ENCODE measurements at regions not wholly inside any gene's neighbourhood (a gene's known extent, or its start where the extent isn't known, plus 50 kb on each side); places are given as distances from the start of the nearest gene placed in this dataset.

DNA sequence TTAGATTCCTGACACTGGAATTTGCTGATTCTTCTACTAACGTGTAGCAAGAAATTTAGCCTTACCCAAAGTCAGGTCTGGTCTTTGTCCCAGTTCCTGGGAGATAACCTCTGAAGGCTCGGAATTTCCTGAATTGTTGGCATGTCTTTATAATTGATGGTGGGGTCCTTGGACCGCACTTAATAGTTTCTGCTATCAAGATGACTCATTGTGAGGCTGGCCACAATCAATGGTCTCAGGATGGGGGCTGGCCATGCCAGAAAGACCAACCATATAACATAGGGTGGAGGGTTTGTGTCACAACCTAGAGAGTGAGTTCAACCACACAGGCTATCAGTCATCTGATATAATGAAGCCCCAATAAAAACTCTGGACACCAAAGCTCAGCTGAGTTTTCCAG lies 259.7 kb downstream of the DAD1 start (continued):
- TF ChIP-seq, protein P1, sequence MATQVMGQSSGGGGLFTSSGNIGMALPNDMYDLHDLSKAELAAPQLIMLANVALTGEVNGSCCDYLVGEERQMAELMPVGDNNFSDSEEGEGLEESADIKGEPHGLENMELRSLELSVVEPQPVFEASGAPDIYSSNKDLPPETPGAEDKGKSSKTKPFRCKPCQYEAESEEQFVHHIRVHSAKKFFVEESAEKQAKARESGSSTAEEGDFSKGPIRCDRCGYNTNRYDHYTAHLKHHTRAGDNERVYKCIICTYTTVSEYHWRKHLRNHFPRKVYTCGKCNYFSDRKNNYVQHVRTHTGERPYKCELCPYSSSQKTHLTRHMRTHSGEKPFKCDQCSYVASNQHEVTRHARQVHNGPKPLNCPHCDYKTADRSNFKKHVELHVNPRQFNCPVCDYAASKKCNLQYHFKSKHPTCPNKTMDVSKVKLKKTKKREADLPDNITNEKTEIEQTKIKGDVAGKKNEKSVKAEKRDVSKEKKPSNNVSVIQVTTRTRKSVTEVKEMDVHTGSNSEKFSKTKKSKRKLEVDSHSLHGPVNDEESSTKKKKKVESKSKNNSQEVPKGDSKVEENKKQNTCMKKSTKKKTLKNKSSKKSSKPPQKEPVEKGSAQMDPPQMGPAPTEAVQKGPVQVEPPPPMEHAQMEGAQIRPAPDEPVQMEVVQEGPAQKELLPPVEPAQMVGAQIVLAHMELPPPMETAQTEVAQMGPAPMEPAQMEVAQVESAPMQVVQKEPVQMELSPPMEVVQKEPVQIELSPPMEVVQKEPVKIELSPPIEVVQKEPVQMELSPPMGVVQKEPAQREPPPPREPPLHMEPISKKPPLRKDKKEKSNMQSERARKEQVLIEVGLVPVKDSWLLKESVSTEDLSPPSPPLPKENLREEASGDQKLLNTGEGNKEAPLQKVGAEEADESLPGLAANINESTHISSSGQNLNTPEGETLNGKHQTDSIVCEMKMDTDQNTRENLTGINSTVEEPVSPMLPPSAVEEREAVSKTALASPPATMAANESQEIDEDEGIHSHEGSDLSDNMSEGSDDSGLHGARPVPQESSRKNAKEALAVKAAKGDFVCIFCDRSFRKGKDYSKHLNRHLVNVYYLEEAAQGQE (IDR thresholded peaks at IDR 0.05; ENCODE audit: low read depth), result no peak

DNA sequence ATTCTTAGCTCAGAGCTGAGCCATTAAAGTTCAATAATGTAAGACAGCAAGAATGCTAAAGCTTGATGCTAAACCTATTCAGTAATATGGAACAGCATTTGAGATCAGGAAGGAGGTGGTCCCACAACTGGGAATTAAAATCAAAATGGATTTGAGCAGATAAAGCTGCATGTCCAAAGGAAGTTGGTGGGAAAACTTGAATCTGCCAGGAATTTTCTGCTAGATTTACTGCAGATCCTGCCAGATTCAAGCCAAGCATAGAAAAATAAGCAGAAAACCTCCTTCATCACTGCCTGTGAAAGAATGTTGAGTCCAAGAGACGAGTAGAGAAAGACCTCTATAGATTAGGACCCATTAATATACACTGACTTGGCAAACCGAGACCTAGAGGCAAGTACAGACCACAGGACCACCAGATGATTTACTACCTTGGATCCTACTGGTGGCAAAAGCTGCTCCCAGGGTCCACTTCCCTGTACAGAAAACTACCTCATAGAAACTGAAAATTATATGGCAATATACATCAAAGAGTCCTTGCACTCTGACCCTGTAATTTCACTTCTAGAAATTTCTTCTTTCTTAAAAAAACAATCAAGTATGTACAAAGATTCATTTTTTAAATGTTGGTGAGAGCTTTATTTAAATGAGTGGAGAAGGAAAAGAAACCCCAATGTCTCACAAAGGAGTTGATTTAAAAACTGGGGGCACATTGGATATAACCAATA lies 263.2 kb downstream of the DAD1 start:
- ChIA-PET POLR2A (no interaction called here), CTCF (no interaction called here), RAD21 (ENCODE audit: low non-redundant PET in 1 of 2, low total read pairs in 2 of 2, uncharacterized antibody in 2 of 2, unreplicated experiment in 2 of 2) (no interaction called here)
- Histone ChIP-seq H3K4me3 (replicated peaks in 1 of 2; ENCODE audit: low read depth in 1 of 2, low read length in 2 of 2) (no peak overlapping the region), H3K79me2 (ENCODE audit: insufficient read depth, low read length) (no peaks in the 10 kb centered on the region), H3K9ac (ENCODE audit: low read length) (no peak overlapping the region), H3K4me1 (ENCODE audit: control insufficient read depth in 1 of 2, insufficient read depth in 2 of 2, low read length in 2 of 2) (no peaks in the 10 kb centered on the region), H4K20me1 (ENCODE audit: insufficient read depth) (no peaks in the 10 kb centered on the region), H3K9me2 (ENCODE audit: insufficient read depth) (no peaks in the 10 kb centered on the region; the same call in 1 of the 2 replicates), H3K27ac (ENCODE audit: low read depth, low read length) (no peak overlapping the region), H2AFZ (ENCODE audit: low read depth, low read length, poor library complexity, severe bottlenecking) (no peak overlapping the region), H3K27me3 (ENCODE audit: insufficient read depth, low read length) (peaks cover 19% of the 10 kb centered on the region), H3K36me3 (ENCODE audit: control insufficient read depth in 1 of 2, insufficient read depth in 2 of 2, low read length in 2 of 2) (no peaks in the 10 kb centered on the region), H3K4me2 (ENCODE audit: low read length) (no peak overlapping the region), H3K9me3 (ENCODE audit: control insufficient read depth in 1 of 2, insufficient read depth in 1 of 2, low read depth in 1 of 2, low read length in 2 of 2) (peaks cover 0 to 25% of the 10 kb centered on the region in 2 experiments; a peak in 1 of 4 replicates)
- TF ChIP-seq ZNF274 (IDR thresholded peaks at IDR 0.05; ENCODE audit: low read depth, low read length), result no peak
- ATAC-seq, result no peak
- intact Hi-C loops (cut with micrococcal nuclease), result no loop called here
- no TSS peak for BruUV-seq (replicated peaks)
- no peak for DNase-seq (ENCODE audit: low read depth, low spot score)
